Common myeloid progenitor, CD34-positive (primary cell): ENCODE measurements at regions not wholly inside any gene's neighbourhood (a gene's known extent, or its start where the extent isn't known, plus 50 kb on each side); places are given as distances from the start of the nearest gene placed in this dataset.
"Not testable (repeated sequence)": the region's sequence is repeated elsewhere in the genome, so short reads cannot be mapped to it uniquely, and the experiment has no call there.

ENCODE experiments used
- CTCF ChIA-PET: fragments of 350-600 bp; sonication (Branson Sonifier 250); formaldehyde crosslinking; loops from one replicate; lab custom pipeline; 2021; ENCODE audit warnings: antibody characterized with exemption; lab: Charles Lee
- POLR2A ChIA-PET: fragments of 350-600 bp; sonication (Branson Sonifier 250); formaldehyde crosslinking; loops from one replicate; lab custom pipeline; 2021; ENCODE audit warnings: antibody characterized with exemption; lab: Charles Lee
- DNase-seq, 3 donors: peaks; one replicate each; pipeline versions ENCODE4 v3.0.0 to v3.0.0-alpha.2; 2013
- H3K27ac ChIP-seq, 2 experiments: 1 replicate in 1 of 2; 2 replicates in 1 of 2; pipeline ENCODE4 v1.7.0; 2013; ENCODE audit warnings: inconsistent platforms in 2 of 2, low read length in 2 of 2, mild to moderate bottlenecking in 2 of 2, low read depth in 1 of 2, moderate library complexity in 1 of 2; ENCODE audit not compliant: severe bottlenecking in 2 of 2, insufficient read depth in 1 of 2, poor library complexity in 1 of 2
- H3K27me3 ChIP-seq, 5 experiments: replicated peaks in 2 of 5; 1 replicate in 3 of 5; 2 replicates in 2 of 5; pipeline versions ENCODE4 v1.6.1 to v1.7.0; 2013; ENCODE audit warnings: low read length in 4 of 5, mild to moderate bottlenecking in 2 of 5, moderate library complexity in 2 of 5, inconsistent platforms in 1 of 5; ENCODE audit not compliant: insufficient read depth in 5 of 5, control insufficient read depth in 4 of 5
- H3K36me3 ChIP-seq, 4 experiments: 1 replicate in 2 of 4; 2 replicates in 2 of 4; pipeline versions ENCODE4 v1.6.1 to v1.7.0; 2013; ENCODE audit warnings: low read length in 3 of 4, control low read depth in 1 of 4, mild to moderate bottlenecking in 1 of 4; ENCODE audit not compliant: control insufficient read depth in 4 of 4, insufficient read depth in 4 of 4
- H3K4me1 ChIP-seq, 4 experiments: 1 replicate in 3 of 4; 2 replicates in 1 of 4; pipeline versions ENCODE4 v1.6.1 to v1.7.1; 2013; ENCODE audit warnings: low read length in 3 of 4, mild to moderate bottlenecking in 3 of 4, control low read depth in 1 of 4, inconsistent platforms in 1 of 4, moderate library complexity in 1 of 4; ENCODE audit not compliant: control insufficient read depth in 4 of 4, insufficient read depth in 4 of 4; ENCODE audit errors: control extremely low read depth in 1 of 4
- H3K4me3 ChIP-seq, 7 experiments: 1 replicate in 4 of 7; 2 replicates in 3 of 7; pipeline versions ENCODE4 v1.5.1 to v1.7.0; 2013; ENCODE audit warnings: mild to moderate bottlenecking in 7 of 7, low read length in 6 of 7, moderate library complexity in 6 of 7, inconsistent platforms in 2 of 7, low read depth in 2 of 7, control low read depth in 1 of 7; ENCODE audit not compliant: insufficient read depth in 4 of 7, control insufficient read depth in 1 of 7; ENCODE audit errors: extremely low read depth in 1 of 7
- H3K9me3 ChIP-seq, 5 experiments: 1 replicate in 4 of 5; 2 replicates in 1 of 5; pipeline versions ENCODE4 v1.6.1 to v1.7.1; 2013; ENCODE audit warnings: low read length in 4 of 5, mild to moderate bottlenecking in 2 of 5, inconsistent platforms in 1 of 5, low read depth in 1 of 5, moderate library complexity in 1 of 5; ENCODE audit not compliant: control insufficient read depth in 4 of 5, insufficient read depth in 2 of 5; ENCODE audit errors: control extremely low read depth in 1 of 5
- WGBS: methylation state at CpG from one replicate; pipeline ENCODE4 v1.1.5; 2013; ENCODE audit not compliant: insufficient coverage; 5-methylcytosine and 5-hydroxymethylcytosine counted together

GRCh38 chr18:22579271-22579670, 161.6 kb upstream of the CTAGE1 start:
- 97% methylated on average over 4 of the region's 5 CpGs for WGBS
- H3K36me3 ChIP-seq = no peaks in the 10 kb centered on the region
- H3K9me3 ChIP-seq = no peaks in the 10 kb centered on the region

GRCh38 chr18:22585333-22585732, 167.6 kb upstream of the CTAGE1 start:
- POLR2A ChIA-PET = no interaction called here
- CTCF ChIA-PET = no interaction called here
- Histone ChIP-seq H3K27ac (no peak overlapping the region), H3K4me3 (no peak overlapping the region), H3K27me3 (peaks cover 0 to 2% (median 0%) of the 10 kb centered on the region in 5 experiments), H3K4me1 (no peaks in the 10 kb centered on the region), H3K36me3 (no peaks in the 10 kb centered on the region), H3K9me3 (peaks cover 0 to 2% (median 0%) of the 10 kb centered on the region in 5 experiments)
- no peak for DNase-seq
- WGBS = no CpG with 5 or more reads among the region's 1 CpG

More at GRCh38 chr18:22579271-22579670, 161.6 kb upstream of the CTAGE1 start:
- H3K27me3 ChIP-seq = peaks cover 0 to 2% (median 0%) of the 10 kb centered on the region in 5 experiments
- ChIA-PET CTCF (no interaction called here), POLR2A (no interaction called here)
- no peak overlapping the region for H3K27ac ChIP-seq
- no peak overlapping the region for H3K4me3 ChIP-seq
- no peak for DNase-seq
- no peaks in the 10 kb centered on the region for H3K4me1 ChIP-seq

- Histone ChIP-seq H3K27me3 (peaks cover 0 to 2% (median 0%) of the 10 kb centered on the region in 5 experiments), H3K4me3 (no peak overlapping the region), H3K27ac (no peak overlapping the region), H3K4me1 (no peaks in the 10 kb centered on the region), H3K9me3 (peaks cover 0 to 2% (median 0%) of the 10 kb centered on the region in 5 experiments), H3K36me3 (no peaks in the 10 kb centered on the region)
- no CpG with 5 or more reads among the region's 2 CpGs for WGBS
- ChIA-PET POLR2A (no interaction called here), CTCF (no interaction called here)
- no peak for DNase-seq
Measured at GRCh38 chr18:22585821-22586220, 168.1 kb upstream of the CTAGE1 start.

- CTCF ChIA-PET = no interaction called here
- Histone ChIP-seq H3K9me3 (peaks cover 0 to 2% (median 0%) of the 10 kb centered on the region in 5 experiments), H3K27me3 (peaks cover 0 to 2% (median 0%) of the 10 kb centered on the region in 5 experiments), H3K4me1 (no peaks in the 10 kb centered on the region), H3K36me3 (no peaks in the 10 kb centered on the region), H3K27ac (no peak overlapping the region), H3K4me3 (no peak overlapping the region)
- POLR2A ChIA-PET = no interaction called here
- WGBS = 100% methylated on average over 1 of the region's 1 CpG
- no peak for DNase-seq
Measured at GRCh38 chr18:22591222-22591621, 173.5 kb upstream of the CTAGE1 start.

GRCh38 chr18:22594155-22594690, 176.5 kb upstream of the CTAGE1 start:
- ChIA-PET POLR2A (no interaction called here), CTCF (no interaction called here)
- no peaks in the 10 kb centered on the region for H3K36me3 ChIP-seq
- no peaks in the 10 kb centered on the region for H3K9me3 ChIP-seq
- peak in 1 of 3 donors; percentile 0 for DNase-seq
- H3K4me1 ChIP-seq = no peaks in the 10 kb centered on the region
- no peaks in the 10 kb centered on the region for H3K27me3 ChIP-seq
- H3K27ac ChIP-seq = no peak overlapping the region
- no peak overlapping the region for H3K4me3 ChIP-seq
- 2% methylated on average over 4 of the region's 4 CpGs for WGBS

- no peak overlapping the region for H3K27ac ChIP-seq
- 100% methylated on average over 4 of the region's 5 CpGs for WGBS
- no peak for DNase-seq
- no peaks in the 10 kb centered on the region for H3K36me3 ChIP-seq
- H3K9me3 ChIP-seq = no peaks in the 10 kb centered on the region
- H3K4me1 ChIP-seq = no peaks in the 10 kb centered on the region
- no peak overlapping the region for H3K4me3 ChIP-seq
- CTCF ChIA-PET = no interaction called here
- POLR2A ChIA-PET = no interaction called here
- H3K27me3 ChIP-seq = peaks cover 0 to 2% (median 0%) of the 10 kb centered on the region in 5 experiments
Measured at GRCh38 chr18:22601481-22601880, 183.8 kb upstream of the CTAGE1 start.

- H3K36me3 ChIP-seq, POLR2A ChIA-PET, CTCF ChIA-PET, H3K4me1 ChIP-seq, H3K27ac ChIP-seq, H3K27me3 ChIP-seq, H3K4me3 ChIP-seq, H3K9me3 ChIP-seq, DNase-seq: not testable (repeated sequence)
- WGBS = 40% methylated on average over 1 of the region's 3 CpGs
Measured at GRCh38 chr18:22602456-22602855, 184.7 kb upstream of the CTAGE1 start.
